Stimulated activated CD8-positive, alpha-beta memory T cell treated with anti-CD3 and anti-CD28 coated beads, Interleukin-12 subunit alpha, Interleukin-12 subunit beta, amount 100 ng/mL, for 24 hours (primary cell): ENCODE measurements at regions not wholly inside any gene's neighbourhood (a gene's known extent, or its start where the extent isn't known, plus 50 kb on each side); places are given as distances from the start of the nearest gene placed in this dataset.

Experiments used
- DNase-seq: peaks from one replicate; pipeline ENCODE4 v3.0.0-alpha.2; 2020; ENCODE audit errors: extremely low read depth

DNA sequence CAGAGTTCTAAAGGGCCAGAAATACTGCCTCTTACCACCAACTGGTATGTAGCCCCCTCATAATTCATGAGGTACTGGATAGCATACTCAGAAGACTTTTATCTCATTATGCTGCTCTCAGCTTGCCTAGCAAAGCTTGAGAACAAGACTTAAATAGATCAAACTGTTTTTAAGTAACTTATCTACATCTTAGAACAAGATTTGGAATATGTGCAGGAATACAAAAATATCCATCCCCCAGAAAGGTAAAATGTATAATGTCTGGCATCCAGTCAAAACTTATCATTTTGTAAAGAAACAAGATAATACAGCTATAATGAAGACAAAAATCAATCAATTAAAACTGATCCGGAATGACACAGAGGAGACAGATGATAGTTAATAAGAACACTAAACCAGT lies 400.4 kb upstream of the TGFBR2 start:
- DNase-seq: no peak

GRCh38 chr3:30221619-30222018 lies 384.8 kb upstream of the TGFBR2 start:
- no peak for DNase-seq

GRCh38 chr3:30222441-30222840 lies 384.0 kb upstream of the TGFBR2 start:
- no peak for DNase-seq

DNA sequence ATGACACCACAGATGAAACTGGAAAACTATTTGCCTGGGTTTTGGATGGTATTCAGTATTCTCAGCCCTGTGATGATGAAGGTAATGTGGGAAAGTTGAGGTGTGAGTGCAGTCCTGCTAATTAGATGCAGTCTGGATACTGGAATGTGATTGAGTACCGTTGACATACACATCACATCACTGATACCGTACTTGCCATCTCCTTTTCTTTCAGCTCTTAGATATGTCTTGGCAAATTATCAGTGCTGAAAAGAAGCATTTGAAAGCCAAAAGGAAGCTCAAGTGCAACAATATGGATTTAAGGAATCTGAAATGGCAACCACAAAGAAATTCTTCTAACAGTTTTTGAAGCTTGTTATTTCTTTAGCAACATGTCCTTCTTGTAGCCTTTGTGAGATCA lies 381.4 kb upstream of the TGFBR2 start:
- no peak for DNase-seq

GRCh38 chr3:30226601-30227151 lies 379.7 kb upstream of the TGFBR2 start:
- DNase-seq: no peak

DNA sequence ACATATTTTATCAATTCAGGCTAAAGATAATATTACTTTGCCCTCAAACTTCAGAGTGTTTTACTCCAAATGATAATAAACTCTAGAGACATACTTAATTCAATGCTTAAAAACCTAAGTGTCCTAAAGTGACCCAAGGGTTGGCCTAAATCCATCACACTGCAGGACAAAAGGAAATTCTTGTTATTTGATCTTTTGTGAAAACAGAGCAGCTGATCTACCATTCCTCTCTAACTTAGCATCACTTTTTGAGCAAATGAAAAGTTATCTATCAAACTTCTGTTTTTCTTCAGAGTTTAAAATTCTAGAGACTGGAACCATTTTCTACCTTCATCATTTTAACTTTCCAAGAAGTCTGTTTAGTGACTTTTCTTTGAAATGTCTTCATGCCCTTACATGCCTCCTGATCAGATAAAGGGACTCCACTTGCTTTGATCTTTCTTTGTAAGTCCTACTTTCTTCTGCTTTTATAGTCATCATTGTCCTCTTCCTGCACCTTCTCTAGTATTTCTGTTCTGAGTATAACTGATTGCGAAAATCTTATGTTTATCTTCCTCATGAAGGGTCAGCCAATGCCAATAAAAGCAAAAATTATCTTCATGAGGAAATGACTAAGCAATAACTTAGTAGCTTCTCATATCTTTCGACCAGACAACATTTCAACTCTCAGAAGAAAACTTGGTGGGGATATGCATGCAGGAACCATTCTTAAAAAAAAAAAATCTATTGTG lies 378.7 kb upstream of the TGFBR2 start:
- no peak for DNase-seq

DNA sequence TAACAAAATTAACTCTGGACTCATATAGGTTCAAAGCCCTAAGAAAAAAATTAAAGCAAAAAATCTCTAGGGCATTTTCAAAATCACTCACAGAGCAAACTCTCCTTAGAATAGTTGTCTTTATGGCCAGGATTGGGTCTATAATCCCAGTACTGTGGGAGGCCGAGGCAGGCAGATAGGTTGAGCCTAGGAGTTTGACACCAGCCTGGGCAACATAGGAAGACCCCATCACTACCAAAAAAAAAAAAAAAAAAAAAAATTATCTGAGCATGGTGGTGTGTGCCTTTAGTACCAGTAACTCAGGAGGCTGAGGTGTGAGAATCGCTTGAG lies 378.1 kb upstream of the TGFBR2 start:
- no peak for DNase-seq

DNA sequence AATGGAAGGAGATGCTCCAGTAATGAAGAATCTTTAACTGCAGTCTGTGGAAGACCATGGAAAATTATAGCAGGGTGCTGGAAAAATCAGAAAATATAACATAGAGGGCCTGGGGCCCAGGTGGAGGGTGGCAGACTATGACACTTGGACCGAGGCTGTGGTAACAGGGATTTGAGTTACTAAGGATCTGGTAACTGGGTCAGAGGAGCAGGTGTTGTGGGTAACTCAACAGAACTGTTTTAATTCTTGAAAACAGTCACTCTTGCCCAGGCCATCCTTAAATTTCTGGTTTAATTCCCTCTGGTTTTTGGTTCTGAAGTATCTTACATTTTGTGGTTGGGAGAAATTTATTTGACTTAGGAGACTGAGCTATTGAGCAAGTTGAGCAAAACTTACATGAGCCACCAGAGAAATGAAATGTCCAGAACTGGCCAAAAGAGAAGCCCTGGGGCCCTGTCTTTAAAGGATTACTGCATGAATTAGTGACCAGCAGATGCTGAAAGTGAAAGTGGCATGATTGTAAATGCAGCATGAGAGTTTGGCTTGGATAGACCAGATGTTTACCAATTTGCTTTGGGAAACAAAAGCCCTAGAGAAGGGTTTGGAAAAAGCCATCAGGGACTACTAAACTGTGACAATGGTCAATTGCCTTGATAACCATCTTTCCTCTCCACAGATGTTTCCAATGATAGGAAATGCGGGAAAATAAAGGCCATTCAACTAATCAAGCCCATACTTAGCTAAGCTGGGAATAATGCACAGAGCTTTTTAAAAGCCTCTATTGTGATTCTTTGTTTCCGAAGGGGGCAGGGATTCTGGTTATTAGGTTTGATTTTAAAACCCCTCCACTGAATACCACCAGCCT lies 374.9 kb upstream of the TGFBR2 start:
- no peak for DNase-seq

DNA sequence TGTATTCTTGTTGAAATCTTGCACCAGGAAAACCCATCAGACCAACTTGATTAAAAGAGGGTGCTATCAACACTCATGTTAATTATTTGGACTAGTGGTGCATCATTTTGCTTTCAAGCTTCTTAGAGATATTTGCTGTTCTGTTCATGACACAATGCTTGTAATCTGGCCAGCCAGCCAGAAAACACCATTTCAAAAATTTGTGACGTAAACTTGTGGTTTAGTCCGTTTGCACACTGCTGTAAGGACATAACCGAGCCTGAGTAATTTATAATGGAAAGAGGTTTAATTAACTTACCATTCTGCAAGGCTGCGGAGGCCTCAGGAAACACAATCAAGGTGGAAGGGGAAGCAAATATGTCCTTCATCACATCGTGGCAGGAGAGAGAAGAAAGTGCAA lies 374.3 kb upstream of the TGFBR2 start:
- DNase-seq: no peak

- no peak for DNase-seq
Measured at GRCh38 chr3:30233913-30234646, 372.3 kb upstream of the TGFBR2 start.

GRCh38 chr3:30236011-30236410 lies 370.4 kb upstream of the TGFBR2 start:
- DNase-seq: no peak

- DNase-seq: no peak
Measured at GRCh38 chr3:30241721-30242120, 364.7 kb upstream of the TGFBR2 start.

- no peak for DNase-seq
Measured at GRCh38 chr3:30245858-30246622, 360.4 kb upstream of the TGFBR2 start.

GRCh38 chr3:30248423-30248822 lies 358.0 kb upstream of the TGFBR2 start:
- no peak for DNase-seq

GRCh38 chr3:30252474-30252873 lies 353.9 kb upstream of the TGFBR2 start:
- no peak for DNase-seq

DNA sequence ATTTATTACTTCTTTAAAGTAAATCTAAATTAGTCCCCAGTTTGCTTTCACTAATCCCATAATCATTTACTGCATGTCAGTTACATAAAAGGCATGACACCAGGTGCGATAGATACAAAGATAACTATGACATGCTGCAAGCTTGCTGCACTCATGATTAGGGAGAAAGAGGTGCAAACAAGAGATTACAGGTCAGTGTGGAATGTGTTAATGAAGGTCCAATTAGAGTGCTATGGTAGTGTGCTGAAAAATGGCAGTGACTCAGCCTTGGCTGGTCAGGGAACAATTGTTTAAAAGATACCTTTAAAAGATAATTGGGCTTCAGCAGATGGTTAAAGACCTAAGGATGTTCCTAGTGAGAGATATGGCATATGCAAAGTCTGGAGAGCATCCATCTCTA lies 352.6 kb upstream of the TGFBR2 start:
- no peak for DNase-seq

GRCh38 chr3:30256474-30256873 lies 349.9 kb upstream of the TGFBR2 start:
- DNase-seq: no peak

DNA sequence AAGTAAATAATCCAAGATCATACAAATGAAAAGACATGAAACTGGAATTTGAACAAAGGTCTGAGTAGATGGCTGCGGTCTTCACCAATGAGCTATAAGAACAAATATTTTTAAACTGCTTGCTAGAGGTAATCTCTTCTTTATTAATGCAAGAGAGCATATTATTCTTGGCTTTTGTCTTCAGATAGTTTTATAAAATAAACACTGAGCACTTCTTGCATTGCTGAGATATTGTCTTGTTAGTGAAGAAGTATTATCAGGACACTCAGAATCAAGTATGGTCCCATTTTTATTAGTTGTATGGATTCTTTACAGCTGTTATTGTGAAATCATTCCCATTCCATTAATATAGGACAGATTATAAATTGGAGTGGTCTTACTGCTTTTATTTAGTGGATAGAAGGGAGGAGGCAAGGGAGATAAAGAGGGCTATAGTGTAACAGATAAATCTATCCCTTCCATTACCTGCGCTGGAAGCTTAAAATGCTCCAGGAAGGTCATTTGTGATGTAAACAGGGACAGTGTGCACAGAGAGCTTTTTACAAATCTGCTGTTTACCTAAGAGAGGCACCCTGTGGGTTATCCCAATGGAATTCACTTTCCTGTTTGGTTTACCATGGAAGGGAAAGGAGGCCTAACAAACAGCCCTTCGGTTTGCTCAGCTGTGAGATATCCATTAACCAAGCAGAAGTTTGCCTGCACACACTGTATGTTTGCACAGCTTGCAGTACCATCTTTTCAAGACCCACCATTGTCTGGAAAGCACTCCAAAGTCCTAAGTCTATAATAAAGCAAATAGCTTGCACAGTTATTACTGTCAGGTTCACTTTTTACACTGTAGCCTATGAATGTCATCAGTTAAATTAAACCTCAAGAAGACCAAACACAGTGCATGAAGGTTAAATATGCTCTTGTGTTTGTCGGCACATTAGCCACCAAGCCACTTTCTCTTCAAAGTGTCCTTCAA lies 347.7 kb upstream of the TGFBR2 start:
- no peak for DNase-seq

DNA sequence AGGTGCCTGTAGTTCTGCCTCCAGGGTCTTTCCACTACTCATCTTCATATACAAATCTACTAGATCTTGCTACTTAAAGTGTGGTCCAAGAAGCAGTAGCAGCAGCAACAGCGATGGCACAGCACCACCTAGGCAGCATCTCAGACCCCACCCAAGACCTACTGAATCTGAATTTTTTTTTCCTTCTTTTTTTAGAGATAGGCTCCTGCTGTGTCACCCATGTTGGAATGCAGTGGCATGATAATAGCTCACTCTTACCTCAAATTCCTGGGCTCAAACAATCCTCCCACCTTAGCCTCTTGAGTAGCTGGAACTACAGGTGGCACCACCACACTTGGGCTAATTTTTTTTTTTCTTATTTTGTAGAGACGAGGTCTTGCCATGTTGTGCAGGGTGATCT lies 346.7 kb upstream of the TGFBR2 start:
- DNase-seq: no peak

DNA sequence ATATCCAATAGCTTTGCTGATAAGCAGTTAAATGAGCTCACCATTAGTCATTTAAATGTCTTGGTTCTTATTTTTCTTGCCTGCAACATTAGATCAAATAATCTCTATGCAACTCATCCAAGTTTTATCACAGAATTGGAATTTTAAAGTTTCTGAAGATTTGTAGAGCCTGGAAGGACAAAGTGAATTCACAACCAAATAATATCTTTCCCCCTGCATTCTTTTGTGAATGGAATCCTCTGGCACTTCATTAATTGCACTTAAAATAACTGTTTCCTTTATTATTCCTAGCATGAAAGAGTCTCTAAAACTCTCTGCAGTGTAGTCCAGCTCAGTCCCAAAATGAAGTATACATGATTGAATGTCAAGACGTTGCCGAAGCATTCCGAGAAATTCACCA lies 345.6 kb upstream of the TGFBR2 start:
- DNase-seq: no peak
